GM23338 (cell line): ENCODE measurements at regions not wholly inside any gene's neighbourhood (a gene's known extent, or its start where the extent isn't known, plus 50 kb on each side); places are given as distances from the start of the nearest gene placed in this dataset.

ENCODE experiments used
- ATAC-seq: fragments of 200-7000 bp; cut with Tn5 transposase; 3 replicates; pipeline ENCODE4 v1.9.1; 2020
- DNase-seq: peaks from one replicate; pipeline ENCODE4 v3.0.0-alpha.2; 2015; ENCODE audit warnings: low spot score
- H2AFZ ChIP-seq: fragments of 200-600 bp; sonication (generic); 2 replicates; pipeline ENCODE4 v1.8.0; 2016; ENCODE audit warnings: antibody characterized with exemption, mild to moderate bottlenecking, moderate library complexity
- H3F3A ChIP-seq: fragments of 200-600 bp; sonication (generic); replicated peaks from 2 replicates; pipeline ENCODE4 v1.8.0; 2017; ENCODE audit warnings: antibody characterized with exemption, mixed run types, low read depth
- H3K27ac ChIP-seq: fragments of 200-600 bp; sonication (generic); 2 replicates; pipeline ENCODE4 v1.6.1; 2016; ENCODE audit warnings: low read depth
- H3K27me3 ChIP-seq: fragments of 200-600 bp; sonication (generic); 2 replicates; pipeline ENCODE4 v1.8.0; 2016; ENCODE audit warnings: mild to moderate bottlenecking, mixed run types, moderate library complexity; ENCODE audit not compliant: insufficient read depth
- H3K36me3 ChIP-seq: fragments of 200-600 bp; sonication (generic); 2 replicates; pipeline ENCODE4 v1.8.0; 2016; ENCODE audit warnings: mild to moderate bottlenecking; ENCODE audit not compliant: insufficient read depth
- H3K4me1 ChIP-seq: fragments of 200-600 bp; sonication (generic); 2 replicates; pipeline ENCODE4 v1.8.0; 2016; ENCODE audit warnings: mild to moderate bottlenecking, moderate library complexity; ENCODE audit not compliant: insufficient read depth
- H3K4me2 ChIP-seq: fragments of 200-600 bp; sonication (generic); 2 replicates; pipeline ENCODE4 v1.7.1; 2017; ENCODE audit warnings: mixed run types
- H3K4me3 ChIP-seq: fragments of 200-600 bp; sonication (generic); 2 replicates; pipeline ENCODE4 v1.6.1; 2016; ENCODE audit warnings: mixed run types
- H3K79me2 ChIP-seq: fragments of 200-600 bp; sonication (generic); replicated peaks from 2 replicates; pipeline ENCODE4 v1.8.0; 2017; ENCODE audit warnings: mild to moderate bottlenecking; ENCODE audit not compliant: insufficient read depth
- H3K9me2 ChIP-seq: fragments of 200-600 bp; sonication (generic); 2 replicates; pipeline ENCODE4 v1.8.0; 2017; ENCODE audit not compliant: insufficient read depth
- H4K20me1 ChIP-seq: fragments of 200-600 bp; sonication (generic); replicated peaks from 2 replicates; pipeline ENCODE4 v1.8.0; 2017; ENCODE audit warnings: mild to moderate bottlenecking; ENCODE audit not compliant: insufficient read depth
- H3K27ac Mint-ChIP-seq: 2 replicates; pipeline ENCODE4 v1.8.0; 2020; ENCODE audit warnings: inconsistent platforms, mild to moderate bottlenecking, moderate library complexity, mixed read lengths
- H3K27me3 Mint-ChIP-seq: 3 replicates; pipeline ENCODE4 v1.8.0; 2022; ENCODE audit warnings: low read depth, mild to moderate bottlenecking, moderate library complexity, mixed read lengths, inconsistent platforms; ENCODE audit not compliant: insufficient read depth, poor library complexity
- H3K36me3 Mint-ChIP-seq: 3 replicates; pipeline ENCODE4 v1.8.0; 2021; ENCODE audit warnings: low read depth, mild to moderate bottlenecking, inconsistent platforms, moderate library complexity, mixed read lengths
- H3K4me1 Mint-ChIP-seq: 3 replicates; pipeline ENCODE4 v1.8.0; 2020; ENCODE audit warnings: mild to moderate bottlenecking, inconsistent platforms, mixed read lengths
- H3K4me3 Mint-ChIP-seq: 3 replicates; pipeline ENCODE4 v1.8.0; 2021; ENCODE audit warnings: moderate library complexity, mild to moderate bottlenecking, inconsistent platforms, mixed read lengths
- H3K9me3 Mint-ChIP-seq: 3 replicates; pipeline ENCODE4 v1.8.0; 2020; ENCODE audit warnings: moderate library complexity, mild to moderate bottlenecking, inconsistent platforms, mixed read lengths
- CREB1 ChIP-seq: fragments of 250-450 bp; sonication (Bioruptor Pico); IDR thresholded peaks from 2 replicates; pipeline ENCODE4 v1.5.0; 2020; ENCODE audit warnings: low read depth, mild to moderate bottlenecking, moderate library complexity
- CTCF ChIP-seq, 2 experiments: fragments of 200-600 bp in 1 of 2; sonication (generic) in 1 of 2; conservative IDR thresholded peaks; 2 replicates each; pipeline versions ENCODE4 v1.5.1 to v1.6.1; 2016 to 2017; ENCODE audit warnings: antibody characterized with exemption in 2 of 2, low read depth in 2 of 2, mild to moderate bottlenecking in 2 of 2, moderate library complexity in 1 of 2
- EZH2 ChIP-seq: fragments of 200-600 bp; sonication (generic); IDR thresholded peaks from one replicate; pipeline ENCODE4 v1.8.0; 2017; ENCODE audit warnings: antibody characterized with exemption, mild to moderate bottlenecking, low read depth; ENCODE audit not compliant: unreplicated experiment
- EZH2phosphoT487 ChIP-seq: fragments of 200-600 bp; sonication (generic); IDR thresholded peaks from one replicate; pipeline ENCODE4 v1.8.1; 2018; ENCODE audit warnings: antibody characterized with exemption; ENCODE audit not compliant: unreplicated experiment
- JUNB ChIP-seq: IDR thresholded peaks from one replicate; pipeline ENCODE4 v1.6.1; 2016; ENCODE audit warnings: antibody characterized with exemption; ENCODE audit not compliant: unreplicated experiment
- NANOG ChIP-seq: IDR thresholded peaks from 2 replicates; pipeline ENCODE4 v1.6.1; 2016; ENCODE audit warnings: antibody characterized with exemption, borderline replicate concordance
- POLR2AphosphoS5 ChIP-seq: IDR thresholded peaks from 2 replicates; pipeline ENCODE4 v1.6.1; 2016; ENCODE audit warnings: antibody characterized with exemption, low read depth
- REST ChIP-seq: IDR thresholded peaks from one replicate; pipeline ENCODE4 v1.6.1; 2018; ENCODE audit warnings: antibody characterized with exemption; ENCODE audit not compliant: unreplicated experiment
- STAT1 ChIP-seq: IDR thresholded peaks from one replicate; pipeline ENCODE4 v1.6.1; 2016; ENCODE audit warnings: antibody characterized with exemption; ENCODE audit not compliant: unreplicated experiment
- ZNF114 ChIP-seq: fragments of 250-450 bp; sonication (Bioruptor Pico); IDR thresholded peaks from 2 replicates; pipeline ENCODE4 v1.5.0; 2020; ENCODE audit warnings: mild to moderate bottlenecking, moderate library complexity
- ZNF331 ChIP-seq: fragments of 250-450 bp; sonication (Bioruptor Pico); IDR thresholded peaks from 2 replicates; pipeline ENCODE4 v1.5.0; 2020; ENCODE audit warnings: low read depth, mild to moderate bottlenecking, moderate library complexity
- ZNF462 ChIP-seq: fragments of 250-450 bp; sonication (Bioruptor Pico); IDR thresholded peaks from 2 replicates; pipeline ENCODE4 v1.5.0; 2020; ENCODE audit warnings: mild to moderate bottlenecking, moderate library complexity
- TF ChIP-seq, protein P1 (sequence below): IDR thresholded peaks from 2 replicates; pipeline ENCODE4 v1.6.1; 2016; ENCODE audit warnings: antibody characterized with exemption

- Histone ChIP-seq H3F3A (no peaks in the 10 kb centered on the region), H3K27ac (no peak overlapping the region), H3K79me2 (no peaks in the 10 kb centered on the region), H3K4me3 (no peak overlapping the region), H3K4me2 (no peak overlapping the region), H3K36me3 (no peaks in the 10 kb centered on the region), H3K27me3 (no peaks in the 10 kb centered on the region), H4K20me1 (no peaks in the 10 kb centered on the region), H2AFZ (no peak overlapping the region), H3K9me2 (peaks cover 19% of the 10 kb centered on the region; the same call in 1 of the 2 replicates), H3K4me1 (no peaks in the 10 kb centered on the region)
- H3K9me3 Mint-ChIP-seq = no peaks in the 10 kb centered on the region
- no peaks in the 10 kb centered on the region for H3K36me3 Mint-ChIP-seq
- ATAC-seq (no peak), DNase-seq (no peak)
- no peak overlapping the region for H3K4me3 Mint-ChIP-seq
- H3K27me3 Mint-ChIP-seq = no peaks in the 10 kb centered on the region
- no peaks in the 10 kb centered on the region for H3K4me1 Mint-ChIP-seq
- no peak overlapping the region for H3K27ac Mint-ChIP-seq
- TF ChIP-seq EZH2 (no peak), CREB1 (CRISPR knock-in tag) (no peak), POLR2AphosphoS5 (no peak), JUNB (no peak), STAT1 (no peak), ZNF331 (CRISPR knock-in tag) (no peak), CTCF (conservative IDR thresholded peaks at IDR 0.05; ENCODE audit: low read depth in 2 of 2) (no peak), NANOG (no peak), EZH2phosphoT487 (no peak), ZNF462 (CRISPR knock-in tag) (no peak), REST (no peak), ZNF114 (CRISPR knock-in tag) (no peak)
- TF ChIP-seq, protein P1, sequence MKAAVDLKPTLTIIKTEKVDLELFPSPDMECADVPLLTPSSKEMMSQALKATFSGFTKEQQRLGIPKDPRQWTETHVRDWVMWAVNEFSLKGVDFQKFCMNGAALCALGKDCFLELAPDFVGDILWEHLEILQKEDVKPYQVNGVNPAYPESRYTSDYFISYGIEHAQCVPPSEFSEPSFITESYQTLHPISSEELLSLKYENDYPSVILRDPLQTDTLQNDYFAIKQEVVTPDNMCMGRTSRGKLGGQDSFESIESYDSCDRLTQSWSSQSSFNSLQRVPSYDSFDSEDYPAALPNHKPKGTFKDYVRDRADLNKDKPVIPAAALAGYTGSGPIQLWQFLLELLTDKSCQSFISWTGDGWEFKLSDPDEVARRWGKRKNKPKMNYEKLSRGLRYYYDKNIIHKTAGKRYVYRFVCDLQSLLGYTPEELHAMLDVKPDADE = no peak
These were observed 595.5 kb upstream of the ID2 start for GRCh38 chr2:8086357-8086756.
